GM06990 (cell line): ENCODE measurements at regions not wholly inside any gene's neighbourhood (a gene's known extent, or its start where the extent isn't known, plus 50 kb on each side); places are given as distances from the start of the nearest gene placed in this dataset.

ENCODE experiments used
- DNase-seq: peaks from one replicate; pipeline ENCODE4 v3.0.0-alpha.2; 2011; ENCODE audit not compliant: insufficient read length; ENCODE audit errors: extremely low read depth
- H3K27me3 ChIP-seq: replicated peaks from 2 replicates; pipeline ENCODE4 v1.6.0; 2011; ENCODE audit warnings: low read length; ENCODE audit not compliant: control insufficient read depth, insufficient read depth
- H3K36me3 ChIP-seq: 2 replicates; pipeline ENCODE4 v1.5.1; 2011; ENCODE audit warnings: low read length; ENCODE audit not compliant: control insufficient read depth, insufficient read depth
- H3K4me3 ChIP-seq: replicated peaks from 2 replicates; pipeline ENCODE4 v1.5.1; 2011; ENCODE audit warnings: low read depth, mild to moderate bottlenecking, control low read depth, low read length
- CTCF ChIP-seq: IDR thresholded peaks from 2 replicates; pipeline ENCODE4 v1.5.1; 2011; ENCODE audit warnings: low read length, control low read depth, mild to moderate bottlenecking, inconsistent platforms; ENCODE audit not compliant: insufficient read depth, poor library complexity, severe bottlenecking

DNA sequence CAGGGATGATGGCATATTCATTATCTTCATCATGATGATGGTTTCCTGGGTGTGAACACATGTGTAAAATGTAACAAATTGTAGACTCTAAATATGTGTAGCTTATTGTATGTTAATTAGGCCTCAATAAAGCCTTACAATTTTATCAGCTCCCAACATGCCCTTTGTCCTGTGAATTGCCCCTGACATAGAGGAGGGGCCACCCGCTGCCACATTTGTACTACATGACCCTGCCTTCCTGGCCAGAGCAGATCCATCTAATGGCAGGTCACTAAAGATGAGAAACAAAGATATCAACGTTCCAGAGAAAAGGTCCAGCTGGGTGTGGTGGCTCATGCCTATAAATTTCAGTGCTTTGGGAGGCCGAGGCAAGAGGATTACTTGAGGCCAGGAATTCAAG is 117.2 kb downstream of the CAAP1 start:
- H3K36me3 ChIP-seq, result no peaks in the 10 kb centered on the region
- DNase-seq, result no peak
- no peak overlapping the region for H3K4me3 ChIP-seq
- no peak for TF ChIP-seq CTCF
- H3K27me3 ChIP-seq, result no peaks in the 10 kb centered on the region

- Histone ChIP-seq H3K4me3 (no peak overlapping the region), H3K27me3 (no peaks in the 10 kb centered on the region), H3K36me3 (no peaks in the 10 kb centered on the region)
- DNase-seq, result no peak
- TF ChIP-seq CTCF, result no peak
Observed at GRCh38 chr9:26773056-26773455, 119.5 kb downstream of the CAAP1 start.

DNA sequence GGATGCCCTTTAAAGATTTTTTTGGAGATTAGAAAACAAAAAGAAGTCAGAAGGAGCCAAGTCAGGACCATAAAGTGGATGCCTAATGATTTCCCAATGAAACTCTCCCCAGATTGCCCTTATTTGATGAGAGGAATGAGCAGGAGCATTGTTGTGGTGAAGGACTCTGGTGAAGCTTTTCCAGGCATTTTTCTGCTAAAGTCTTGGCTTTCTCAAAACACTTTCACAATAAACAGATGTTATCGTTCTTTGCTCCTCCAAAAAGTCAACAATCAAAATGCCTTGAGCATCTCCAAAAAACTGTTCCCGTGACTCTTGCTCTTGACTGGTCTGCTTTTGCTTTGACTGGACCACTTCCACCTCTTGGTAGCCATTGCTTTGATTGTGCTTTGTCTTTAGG is 121.8 kb downstream of the CAAP1 start:
- H3K27me3 ChIP-seq, result no peaks in the 10 kb centered on the region
- DNase-seq, result no peak
- no peak for TF ChIP-seq CTCF
- H3K4me3 ChIP-seq, result no peak overlapping the region
- no peaks in the 10 kb centered on the region for H3K36me3 ChIP-seq

DNA sequence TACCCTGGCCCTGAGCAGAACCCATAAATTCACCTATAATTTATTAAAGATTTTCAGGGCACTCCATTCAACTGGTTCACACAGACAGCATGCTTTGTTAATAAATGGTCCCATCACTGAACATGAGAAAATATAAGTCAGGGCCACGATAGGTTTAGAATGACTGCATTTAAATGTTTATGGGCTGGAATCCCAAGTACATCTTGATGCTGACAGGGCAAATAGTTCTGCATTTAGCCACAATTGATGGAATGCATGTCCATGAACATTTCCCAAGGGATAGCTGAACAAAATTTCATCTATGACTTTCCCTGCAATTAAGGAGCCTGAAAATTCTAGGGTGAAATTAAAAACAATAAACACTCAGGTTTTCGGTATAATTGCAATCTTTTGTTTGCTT is 124.5 kb downstream of the CAAP1 start:
- no peak for DNase-seq
- Histone ChIP-seq H3K4me3 (no peak overlapping the region), H3K36me3 (no peaks in the 10 kb centered on the region), H3K27me3 (no peaks in the 10 kb centered on the region)
- TF ChIP-seq CTCF, result no peak

- Histone ChIP-seq H3K4me3 (no peak overlapping the region), H3K36me3 (no peaks in the 10 kb centered on the region), H3K27me3 (no peaks in the 10 kb centered on the region)
- DNase-seq, result no peak
- no peak for TF ChIP-seq CTCF
Observed at GRCh38 chr9:26760675-26761074, 131.9 kb downstream of the CAAP1 start.

DNA sequence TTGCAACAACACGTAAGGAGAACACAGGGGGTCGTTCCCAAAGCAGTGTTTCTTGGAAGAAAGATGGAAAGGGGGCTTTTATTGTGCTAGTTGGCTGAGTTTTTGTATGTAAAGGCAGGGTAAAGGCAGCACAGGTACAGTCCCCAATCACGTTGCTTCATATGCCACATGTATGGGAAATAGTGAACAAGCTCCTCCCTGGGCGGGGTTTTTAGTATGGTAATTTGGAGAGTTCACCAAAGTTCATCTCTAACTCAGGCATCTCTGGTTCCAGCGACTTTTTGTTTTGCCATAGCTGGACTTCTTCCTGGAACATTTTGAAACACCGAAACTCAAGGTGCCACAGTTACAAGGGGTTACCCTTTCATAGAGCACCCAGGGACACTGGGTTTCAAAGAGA is 133.9 kb downstream of the CAAP1 start:
- TF ChIP-seq CTCF, result no peak
- no peak for DNase-seq
- no peaks in the 10 kb centered on the region for H3K27me3 ChIP-seq
- H3K36me3 ChIP-seq, result no peaks in the 10 kb centered on the region
- no peak overlapping the region for H3K4me3 ChIP-seq
